Epithelial cell of esophagus (primary cell): ENCODE measurements at regions not wholly inside any gene's neighbourhood (a gene's known extent, or its start where the extent isn't known, plus 50 kb on each side); places are given as distances from the start of the nearest gene placed in this dataset.
"Not testable (repeated sequence)": the region's sequence is repeated elsewhere in the genome, so short reads cannot be mapped to it uniquely, and the experiment has no call there.

Experiments used
- DNase-seq: peaks from one replicate; pipeline ENCODE4 v3.0.0; 2010; ENCODE audit warnings: low read depth
- H3K4me3 ChIP-seq: 2 replicates; pipeline ENCODE4 v1.5.1; 2011; ENCODE audit warnings: mild to moderate bottlenecking, low read length, control low read depth
- CTCF ChIP-seq: IDR thresholded peaks from 2 replicates; pipeline ENCODE4 v1.5.1; 2011; ENCODE audit warnings: low read depth, mild to moderate bottlenecking, low read length, control low read depth, inconsistent platforms; ENCODE audit not compliant: insufficient read depth; ENCODE audit errors: missing control alignments

- DNase-seq, result no peak
- TF ChIP-seq CTCF, result no peak
- no peak overlapping the region for H3K4me3 ChIP-seq
These were observed 133.8 kb downstream of the TTC6 start for GRCh38 chr14:37729218-37729617.

GRCh38 chr14:37731094-37731493, 135.7 kb downstream of the TTC6 start:
- H3K4me3 ChIP-seq, result no peak overlapping the region
- DNase-seq, result no peak
- TF ChIP-seq CTCF, result no peak

- H3K4me3 ChIP-seq, result no peak overlapping the region
- TF ChIP-seq CTCF, result no peak
- no peak for DNase-seq
These were observed 150.2 kb downstream of the TTC6 start for GRCh38 chr14:37745657-37746056.

- H3K4me3 ChIP-seq, result no peak overlapping the region
- TF ChIP-seq CTCF, result no peak
- DNase-seq, result peak; percentile 55
These were observed 150.9 kb downstream of the TTC6 start for GRCh38 chr14:37746140-37746832.

GRCh38 chr14:37753459-37753858, 158.0 kb downstream of the TTC6 start:
- no peak overlapping the region for H3K4me3 ChIP-seq
- DNase-seq, result no peak
- TF ChIP-seq CTCF, result no peak

GRCh38 chr14:37760275-37760674, 164.8 kb downstream of the TTC6 start:
- not testable (repeated sequence) for H3K4me3 ChIP-seq, DNase-seq

GRCh38 chr14:37763266-37763665, 167.8 kb downstream of the TTC6 start:
- no peak for TF ChIP-seq CTCF
- DNase-seq, result no peak
- no peak overlapping the region for H3K4me3 ChIP-seq

GRCh38 chr14:37772283-37772682, 176.9 kb downstream of the TTC6 start:
- not testable (repeated sequence) for H3K4me3 ChIP-seq, DNase-seq
